ENCODE measurements at regions not wholly inside any gene's neighbourhood (a gene's known extent, or its start where the extent isn't known, plus 50 kb on each side); places are given as distances from the start of the nearest gene placed in this dataset.

DNA sequence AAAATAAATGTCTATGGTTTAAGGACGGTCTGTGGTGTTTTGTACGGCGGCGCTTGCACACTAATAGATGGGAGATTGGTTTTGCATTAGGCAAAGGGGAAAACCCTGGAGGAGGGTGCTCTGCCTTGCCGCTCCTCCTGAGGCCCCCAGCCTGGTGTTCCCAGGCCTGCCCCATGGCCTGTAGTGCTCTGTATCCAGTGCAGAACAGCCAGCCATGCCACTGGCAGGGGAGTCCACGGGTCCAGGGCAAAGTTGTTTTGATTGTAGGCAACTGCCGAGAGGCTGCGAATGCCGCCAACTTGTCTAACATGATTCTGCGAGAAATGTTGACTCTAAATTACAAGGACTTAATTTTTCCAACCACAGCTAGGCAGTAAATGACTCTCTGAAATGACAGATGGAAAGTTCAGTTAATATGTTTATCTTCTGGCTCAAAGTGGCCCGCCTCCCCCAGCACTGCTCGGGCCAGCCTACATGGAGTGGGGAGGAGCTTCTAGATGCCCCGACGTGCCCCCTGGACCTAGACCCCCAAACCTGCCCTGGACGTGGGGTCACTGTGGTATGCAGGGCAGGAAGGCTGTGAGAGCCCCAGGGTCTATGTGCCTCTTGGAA, 104.6 kb upstream of the GDF10 start:
- DNase-seq, result no peak

DNA sequence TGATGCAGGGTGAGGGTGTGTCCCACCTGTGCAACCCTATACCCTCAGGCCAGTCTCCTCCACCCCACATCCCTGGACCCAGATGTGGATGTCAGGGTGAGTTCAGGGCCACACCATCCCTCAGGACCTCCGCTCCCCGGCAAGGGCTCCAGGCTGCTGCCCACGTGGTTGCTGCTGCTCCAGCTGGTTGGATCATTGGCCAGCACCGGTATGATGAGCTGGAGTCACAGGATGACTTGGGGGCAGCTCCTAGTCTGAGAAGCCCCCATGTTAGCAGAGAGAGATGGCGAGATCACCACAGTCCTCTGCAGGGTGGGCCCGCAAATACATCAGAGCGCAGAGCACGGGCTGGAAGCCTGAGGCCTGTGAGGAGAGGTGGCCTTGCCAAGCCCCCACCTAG, 103.3 kb upstream of the GDF10 start:
- no peak for DNase-seq

DNA sequence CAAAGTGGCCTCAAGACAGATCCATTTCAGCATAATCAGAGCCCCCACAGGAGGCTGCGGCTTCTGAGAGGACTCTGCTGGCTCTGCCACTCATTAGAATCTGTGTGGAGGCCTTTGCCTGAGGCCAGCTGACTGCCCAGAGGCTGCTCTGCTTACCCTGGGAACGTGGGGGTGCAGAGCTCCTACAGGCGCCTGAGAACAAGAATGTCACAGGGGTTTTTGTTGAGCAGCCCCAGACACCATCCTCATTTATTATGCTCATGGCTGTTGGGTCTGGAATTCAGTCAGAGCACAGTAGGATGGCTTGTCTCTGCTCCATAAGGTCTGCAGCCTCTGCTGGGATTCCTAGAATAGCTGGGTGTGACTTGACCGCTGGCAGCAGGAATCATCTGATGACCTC, 101.8 kb upstream of the GDF10 start:
- DNase-seq, result no peak

DNA sequence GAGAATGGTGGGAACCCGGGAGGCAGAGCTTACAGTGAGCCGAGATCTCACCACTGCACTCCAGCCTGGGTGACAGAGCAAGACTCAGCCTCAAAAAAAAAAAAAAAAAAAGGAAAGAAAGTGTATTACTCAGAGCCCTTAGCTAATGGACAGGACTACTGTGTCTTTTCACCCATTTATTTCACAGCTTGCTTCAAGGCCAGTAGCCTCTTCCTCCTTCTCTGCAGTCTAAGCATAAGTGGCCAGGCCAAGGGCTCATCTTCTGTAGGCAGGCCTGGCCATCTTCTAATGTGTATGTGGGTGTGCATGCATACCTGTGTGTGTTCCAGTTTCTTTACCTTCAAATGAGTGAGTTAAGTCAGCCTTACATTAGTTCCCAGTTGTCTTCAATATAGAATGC, 94.8 kb upstream of the GDF10 start:
- DNase-seq, result no peak

DNA sequence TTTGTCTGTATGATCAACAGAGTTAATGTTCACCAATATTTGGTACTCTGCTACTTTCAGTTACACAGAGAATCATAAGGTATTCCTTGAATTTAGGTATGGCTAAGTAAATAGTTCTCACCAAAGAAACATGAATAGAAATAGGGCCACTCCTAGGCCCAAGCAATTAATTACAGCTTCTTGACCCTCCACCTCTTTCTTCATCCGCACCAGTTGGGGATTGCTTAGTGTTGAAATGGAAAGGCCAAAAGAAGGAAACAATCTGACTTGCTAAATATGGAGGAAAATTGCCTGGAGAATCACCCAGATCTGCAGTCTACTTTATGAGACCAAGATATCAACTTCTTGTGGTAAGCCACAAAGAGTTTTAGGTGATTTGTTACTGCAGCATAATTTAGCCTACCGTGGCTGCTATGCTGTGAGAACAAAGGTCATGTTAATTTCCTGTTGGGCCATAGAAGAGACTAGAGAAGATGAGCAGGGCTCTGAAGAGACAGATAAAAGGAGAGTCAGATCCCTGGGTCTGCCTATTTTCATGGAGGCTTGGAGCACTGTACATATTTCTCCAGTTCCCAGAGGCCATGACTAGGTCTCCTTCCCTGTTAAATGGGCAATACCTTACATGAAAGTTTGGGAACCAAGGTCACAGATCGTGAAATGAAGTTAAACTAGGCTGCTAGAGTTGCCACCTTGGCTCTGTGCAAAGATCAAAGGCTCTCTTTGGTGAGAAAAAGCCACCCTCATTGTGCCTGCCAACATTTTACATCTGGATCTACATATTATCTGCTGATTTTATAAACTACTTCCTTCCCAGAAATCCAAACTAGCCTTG, 93.3 kb upstream of the GDF10 start:
- no peak for DNase-seq

DNA sequence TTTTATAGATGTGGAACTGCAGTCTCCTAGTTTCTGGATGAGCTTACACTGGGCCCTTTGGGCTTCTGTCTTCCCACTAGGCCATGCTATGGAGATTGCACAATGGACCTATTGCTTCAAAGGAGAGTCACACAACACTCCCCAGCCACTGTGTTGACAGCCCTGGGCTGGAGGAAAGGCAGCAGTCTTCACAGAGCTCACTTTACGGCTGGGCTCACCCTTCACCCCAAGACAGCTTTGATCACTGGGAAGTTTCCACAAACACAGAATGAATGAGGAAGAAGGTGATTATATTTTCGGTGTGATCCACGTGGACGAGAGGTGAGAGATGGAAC, 92.7 kb upstream of the GDF10 start:
- no peak for DNase-seq

DNA sequence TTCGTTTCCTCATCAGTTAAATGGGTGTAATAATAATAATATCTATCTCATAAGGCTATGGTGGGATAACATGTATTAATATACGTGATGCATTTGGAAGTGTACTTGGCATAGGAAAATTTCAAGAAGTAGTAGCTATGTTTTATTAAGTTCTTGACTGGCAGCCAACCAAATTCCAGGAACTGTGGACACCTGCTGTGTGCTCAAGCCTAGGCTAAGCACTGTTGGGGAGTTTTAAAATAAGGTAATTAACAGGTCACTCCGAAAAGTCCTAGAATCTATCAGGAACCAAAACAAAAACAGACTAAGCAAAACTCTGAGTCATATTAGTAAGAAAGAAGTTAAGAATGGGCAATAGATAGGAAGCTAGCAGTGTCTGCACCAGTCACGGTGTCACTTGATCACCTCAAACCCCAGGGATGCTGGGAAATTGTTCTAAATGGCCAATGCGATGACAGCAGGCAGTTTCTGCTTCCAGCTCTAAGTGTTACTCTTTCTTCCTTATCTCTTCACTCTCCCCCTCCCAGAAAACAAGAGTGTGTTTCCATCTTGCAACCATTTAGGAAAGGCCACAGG, 92.0 kb upstream of the GDF10 start:
- DNase-seq, result no peak

DNA sequence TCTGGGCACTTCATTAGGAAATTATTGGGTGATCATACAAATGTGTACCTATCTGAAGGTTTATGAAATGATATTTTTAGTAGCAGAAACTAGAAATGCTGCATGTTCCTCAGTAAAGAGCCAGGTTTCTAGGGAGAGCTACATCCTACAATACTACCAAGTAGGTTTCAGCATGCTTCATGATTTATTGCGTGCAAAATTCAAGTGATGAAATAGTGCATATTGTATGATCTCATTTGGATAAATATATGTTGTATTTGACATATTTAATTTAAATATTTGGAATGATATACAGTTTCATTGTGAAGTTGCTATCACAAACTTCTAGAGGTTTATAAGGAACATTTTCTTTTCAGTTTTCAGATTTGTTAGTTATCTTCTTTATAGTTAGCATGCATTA, 90.5 kb upstream of the GDF10 start:
- DNase-seq, result no peak

DNA sequence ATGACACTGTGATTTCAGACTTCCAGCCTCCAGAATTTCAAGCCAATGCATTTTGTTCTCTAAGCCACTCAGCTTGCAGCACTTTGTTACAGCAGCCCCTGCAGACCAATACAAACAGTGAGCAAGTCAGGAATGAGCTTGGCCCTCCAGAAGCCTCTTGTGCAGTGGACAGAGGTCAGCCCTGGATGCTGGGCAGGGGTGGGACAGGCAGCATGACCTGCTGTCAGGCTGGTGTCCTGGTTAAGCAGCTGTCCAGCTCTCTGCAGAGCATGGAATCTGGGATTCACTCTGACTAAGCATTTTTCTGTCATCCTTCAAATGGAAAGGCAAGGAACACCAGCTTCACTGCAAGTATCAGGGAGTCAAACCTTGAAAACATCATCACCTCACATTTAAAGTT, 85.5 kb upstream of the GDF10 start:
- DNase-seq, result no peak

DNA sequence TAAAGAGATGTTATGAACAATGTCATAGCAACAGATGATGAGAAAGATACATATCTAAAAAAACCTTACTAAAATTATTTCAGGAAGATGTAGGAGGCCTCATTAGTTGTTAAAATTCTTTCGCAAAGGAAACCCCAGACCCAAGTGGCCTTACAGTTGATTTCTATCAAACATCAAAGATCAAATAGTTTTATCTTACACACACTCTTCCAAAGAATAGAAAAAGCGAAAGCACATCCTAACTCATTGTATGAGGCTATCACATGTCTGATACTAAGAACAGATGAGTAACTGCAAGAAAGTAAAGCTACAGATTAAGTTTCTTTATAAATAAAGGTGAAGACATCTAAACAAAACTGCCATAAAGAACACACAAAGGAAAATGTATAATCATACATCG, 82.9 kb upstream of the GDF10 start:
- no peak for DNase-seq

DNA sequence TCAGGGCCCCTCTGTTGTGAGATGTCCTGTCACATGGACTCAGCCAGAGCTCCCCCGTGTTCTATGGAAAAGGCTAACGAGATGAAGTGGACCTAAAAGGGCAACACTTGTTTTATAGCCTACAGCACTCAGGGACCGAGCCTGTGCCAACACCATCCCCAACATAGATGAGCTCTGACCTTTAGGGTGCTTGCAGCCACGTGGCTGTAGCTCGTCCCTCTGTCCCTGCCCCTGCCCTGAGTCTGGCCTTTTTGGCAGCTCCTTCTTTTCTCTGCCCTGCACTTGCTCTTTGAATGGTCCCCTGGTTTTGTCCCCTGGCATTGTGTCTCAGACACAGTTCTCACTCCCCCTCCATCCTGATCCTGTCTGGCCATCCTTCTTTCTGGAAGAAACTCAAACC, 81.2 kb upstream of the GDF10 start:
- no peak for DNase-seq

DNA sequence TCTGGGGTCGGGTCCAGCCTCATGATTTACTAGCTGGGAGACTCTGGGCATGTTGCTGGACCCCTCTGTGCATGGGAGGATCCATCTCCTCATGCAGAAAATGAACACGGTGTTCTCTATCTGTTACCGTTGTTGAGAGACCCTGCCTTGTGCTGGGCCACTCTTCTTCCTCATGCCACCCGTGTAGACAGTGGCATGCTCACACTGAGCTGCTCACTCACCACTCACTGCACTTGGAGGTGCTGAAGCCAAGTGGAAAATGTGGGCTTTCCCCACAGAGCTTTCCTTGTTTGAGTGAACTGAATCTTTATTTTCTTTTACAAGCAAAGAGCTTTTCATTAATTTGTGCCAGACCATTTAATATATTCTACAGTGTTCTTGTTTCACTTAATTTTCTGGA, 77.5 kb upstream of the GDF10 start:
- DNase-seq, result no peak

DNA sequence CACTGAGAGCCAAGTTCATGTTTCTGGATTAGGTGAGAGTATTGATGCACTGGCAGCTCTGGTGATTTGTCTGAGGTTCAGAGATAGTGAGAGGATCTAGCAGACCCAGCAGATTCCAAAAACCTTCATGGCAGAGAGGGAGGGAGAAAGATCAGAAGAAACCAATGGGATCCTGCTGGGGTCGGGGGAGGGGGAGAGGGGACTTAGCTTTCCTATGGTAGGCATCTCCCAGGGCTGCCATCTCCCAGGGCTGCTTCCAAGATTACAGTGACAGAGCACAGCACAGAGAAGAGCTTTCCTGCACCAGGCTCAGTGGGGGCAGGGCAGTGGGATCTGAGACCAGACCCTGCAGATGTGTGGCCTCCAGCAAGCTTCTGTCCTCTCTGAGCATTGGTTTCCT, 76.8 kb upstream of the GDF10 start:
- no peak for DNase-seq

DNA sequence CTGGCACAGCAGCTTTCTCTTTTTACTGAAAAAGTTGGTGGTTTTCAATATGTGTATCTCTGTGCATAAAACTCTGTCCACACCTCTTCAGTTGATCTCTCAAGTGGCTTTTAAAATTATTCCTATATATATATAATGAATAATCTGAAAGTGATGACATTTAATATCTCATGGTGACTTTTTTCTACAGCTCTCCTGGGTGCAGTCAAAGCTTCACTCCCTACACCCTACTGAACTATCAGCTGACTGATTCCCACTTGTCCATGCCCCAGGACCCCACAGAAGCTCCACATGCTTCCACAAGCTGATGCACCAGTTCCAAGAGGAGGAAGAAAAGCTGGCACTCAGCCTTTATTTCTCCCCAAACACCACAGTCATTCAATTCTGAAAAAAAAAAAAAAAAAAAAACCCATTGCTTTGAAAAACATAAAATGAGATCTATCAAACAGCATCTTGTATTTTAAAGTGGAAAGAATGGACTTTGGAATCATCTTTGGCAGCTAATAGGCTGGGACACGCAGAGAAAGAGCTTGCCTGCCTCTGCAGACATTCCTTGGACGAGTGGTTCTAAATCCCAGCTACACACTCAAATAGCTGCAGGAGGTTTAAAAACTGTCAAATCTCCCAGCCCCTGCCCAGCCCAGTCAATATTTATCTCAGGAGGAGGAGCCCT, 75.3 kb upstream of the GDF10 start:
- DNase-seq, result no peak

DNA sequence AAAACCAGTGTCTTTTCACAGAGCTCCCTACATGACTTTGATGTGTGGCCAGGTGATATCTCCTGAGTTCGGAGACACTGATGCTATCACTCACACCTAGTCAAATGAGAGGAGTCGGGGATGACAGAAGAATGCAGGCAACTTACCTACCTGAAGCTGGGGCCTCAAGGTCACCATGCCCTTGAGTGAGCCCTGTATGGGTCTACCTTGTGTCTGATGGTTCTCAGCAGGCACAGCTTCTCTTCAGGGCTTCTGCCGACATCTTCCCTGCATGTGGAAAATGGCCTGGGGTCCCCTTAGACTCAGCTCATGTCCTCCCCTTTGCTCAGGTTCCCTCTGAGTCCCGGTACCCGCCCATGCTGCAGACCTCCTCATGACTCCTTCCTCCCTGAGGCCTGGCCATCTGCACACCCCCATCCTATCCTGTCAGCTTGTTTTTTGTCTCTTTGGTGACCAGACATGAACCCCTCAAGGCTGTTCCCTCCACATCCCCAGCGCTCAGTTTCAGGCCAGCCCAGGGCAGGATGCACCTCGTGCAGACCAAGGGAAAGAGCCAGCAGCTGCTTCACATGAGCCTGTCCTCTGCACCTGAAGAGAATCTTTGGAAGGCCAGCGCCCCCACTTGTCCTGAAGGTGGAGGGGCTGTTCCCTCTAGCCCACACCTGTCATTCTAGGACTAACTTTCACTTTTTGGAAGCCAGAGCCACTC, 74.6 kb upstream of the GDF10 start:
- DNase-seq, result no peak

DNA sequence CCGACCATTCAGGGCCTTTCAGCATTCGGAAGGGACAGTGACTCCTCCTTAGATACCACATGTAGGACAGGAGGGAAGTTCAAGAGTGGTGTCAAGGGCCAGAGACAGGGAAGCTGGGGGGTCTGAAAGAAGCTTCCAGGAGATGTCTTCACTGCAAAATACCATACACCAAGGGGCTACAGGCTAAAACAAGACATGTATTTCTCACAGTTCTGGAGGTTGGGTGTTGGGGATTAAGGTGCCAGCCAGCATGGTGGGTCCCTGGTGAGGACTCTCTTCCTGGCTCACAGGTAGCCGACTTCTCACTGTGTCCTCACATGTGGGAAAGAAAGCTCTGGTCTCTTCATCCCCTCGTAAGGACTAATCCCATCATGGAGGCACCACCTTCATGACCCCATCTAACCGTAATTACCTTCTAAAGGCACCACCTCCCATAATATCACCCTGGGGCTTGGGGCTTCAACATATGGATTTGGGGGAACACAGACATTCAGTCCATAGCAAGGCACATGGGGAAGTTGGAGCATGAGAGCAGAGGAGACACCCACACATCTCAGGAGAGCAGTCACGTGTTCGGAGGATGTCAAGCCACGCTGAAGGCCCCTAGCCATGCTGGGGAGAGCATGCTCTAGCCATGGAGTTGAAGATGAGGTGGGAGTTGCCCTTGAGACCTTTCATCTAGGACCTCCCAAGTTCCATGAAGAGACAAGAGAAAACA, 73.9 kb upstream of the GDF10 start:
- no peak for DNase-seq

DNA sequence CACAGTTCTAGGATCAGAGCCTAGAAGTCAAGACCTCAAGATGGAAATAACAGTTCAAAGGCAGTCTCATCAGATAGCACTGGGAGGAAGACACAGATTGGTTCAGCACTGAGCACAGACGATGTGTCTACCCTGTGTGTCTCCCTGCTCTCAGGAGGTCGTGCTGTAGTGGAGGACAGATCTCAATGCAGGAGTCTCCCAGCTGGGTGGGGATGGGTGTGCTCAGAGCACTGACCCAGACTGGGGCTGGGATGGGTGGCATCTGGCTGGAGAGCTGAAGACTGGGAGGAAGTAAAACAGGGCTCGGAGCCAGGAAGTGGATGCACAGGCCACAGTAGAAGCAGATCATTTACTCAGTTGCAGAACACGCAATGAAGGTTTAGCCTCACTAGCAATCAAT, 69.5 kb upstream of the GDF10 start:
- DNase-seq, result no peak

DNA sequence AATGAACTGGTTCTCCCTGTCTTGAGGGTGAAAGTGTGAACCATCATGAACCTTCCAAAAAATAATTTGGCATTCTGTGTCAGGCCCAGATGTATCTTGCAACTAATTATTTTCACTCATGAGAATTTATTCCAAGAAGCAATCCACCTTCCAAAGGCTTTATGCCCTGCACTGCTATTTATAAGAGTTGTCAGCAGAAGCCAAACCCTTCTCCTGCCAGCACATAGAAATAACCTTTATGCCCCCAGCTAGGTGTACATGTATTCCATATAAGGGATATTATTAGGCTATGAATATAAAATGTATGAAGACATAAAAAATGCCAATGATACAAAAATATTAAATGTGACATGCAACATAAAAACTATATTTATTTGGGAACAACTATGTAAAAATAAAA, 69.0 kb upstream of the GDF10 start:
- no peak for DNase-seq

DNA sequence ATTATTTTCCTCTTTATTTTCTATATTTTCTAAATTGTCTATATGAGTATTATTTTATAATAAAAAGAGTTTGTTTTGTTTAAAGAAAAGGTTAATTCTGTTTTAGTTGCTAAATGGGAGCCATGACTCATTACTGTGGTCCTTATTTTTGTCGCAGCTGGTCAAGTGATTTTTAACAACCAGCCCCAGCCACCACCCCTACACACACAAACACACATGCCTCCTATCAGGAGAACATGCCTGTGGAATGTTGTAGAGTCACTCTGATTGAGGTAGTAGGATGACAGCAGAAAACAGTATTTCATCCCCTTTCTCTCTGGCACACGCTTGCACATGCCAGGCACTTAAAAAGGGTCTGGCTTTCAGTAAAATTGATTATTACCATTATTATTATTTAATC, 68.6 kb upstream of the GDF10 start:
- DNase-seq, result no peak

DNA sequence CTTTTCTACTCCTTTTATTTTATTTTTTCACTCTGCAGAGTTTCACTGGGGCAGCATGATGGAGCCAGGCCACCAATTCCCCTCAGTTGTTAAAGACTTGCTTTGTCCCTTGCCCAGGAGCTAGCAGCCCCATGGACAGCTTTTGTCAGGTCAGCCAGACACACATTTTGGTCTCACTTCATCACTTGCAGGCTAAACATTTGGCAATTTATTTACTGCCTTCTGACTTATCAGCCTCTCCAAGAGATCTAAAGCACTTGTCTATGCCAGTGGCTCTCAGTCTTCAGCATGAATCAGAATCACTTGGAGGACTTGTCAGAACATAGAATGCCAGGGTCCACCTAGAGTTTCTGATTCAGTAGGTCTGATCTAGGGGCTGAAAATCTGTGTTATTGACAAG, 66.4 kb upstream of the GDF10 start:
- DNase-seq, result no peak

DNA sequence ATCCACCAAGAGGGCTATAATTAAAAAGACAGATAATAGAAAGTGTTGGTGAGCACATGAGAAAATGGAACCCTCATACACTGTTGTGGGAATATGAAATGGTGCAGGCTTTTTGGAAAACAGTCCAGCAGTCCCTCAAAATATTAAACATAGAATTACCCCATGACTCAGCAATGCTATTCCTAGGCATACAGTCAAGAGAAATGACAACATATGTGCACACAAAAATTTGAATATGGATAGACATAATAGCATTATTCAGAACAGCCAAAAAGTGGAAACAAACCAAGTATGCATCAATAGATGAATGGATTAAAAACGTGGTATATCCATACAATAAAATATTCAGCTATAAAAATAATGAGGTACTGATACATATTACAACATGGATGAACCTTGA, 64.5 kb upstream of the GDF10 start:
- DNase-seq, result no peak

DNA sequence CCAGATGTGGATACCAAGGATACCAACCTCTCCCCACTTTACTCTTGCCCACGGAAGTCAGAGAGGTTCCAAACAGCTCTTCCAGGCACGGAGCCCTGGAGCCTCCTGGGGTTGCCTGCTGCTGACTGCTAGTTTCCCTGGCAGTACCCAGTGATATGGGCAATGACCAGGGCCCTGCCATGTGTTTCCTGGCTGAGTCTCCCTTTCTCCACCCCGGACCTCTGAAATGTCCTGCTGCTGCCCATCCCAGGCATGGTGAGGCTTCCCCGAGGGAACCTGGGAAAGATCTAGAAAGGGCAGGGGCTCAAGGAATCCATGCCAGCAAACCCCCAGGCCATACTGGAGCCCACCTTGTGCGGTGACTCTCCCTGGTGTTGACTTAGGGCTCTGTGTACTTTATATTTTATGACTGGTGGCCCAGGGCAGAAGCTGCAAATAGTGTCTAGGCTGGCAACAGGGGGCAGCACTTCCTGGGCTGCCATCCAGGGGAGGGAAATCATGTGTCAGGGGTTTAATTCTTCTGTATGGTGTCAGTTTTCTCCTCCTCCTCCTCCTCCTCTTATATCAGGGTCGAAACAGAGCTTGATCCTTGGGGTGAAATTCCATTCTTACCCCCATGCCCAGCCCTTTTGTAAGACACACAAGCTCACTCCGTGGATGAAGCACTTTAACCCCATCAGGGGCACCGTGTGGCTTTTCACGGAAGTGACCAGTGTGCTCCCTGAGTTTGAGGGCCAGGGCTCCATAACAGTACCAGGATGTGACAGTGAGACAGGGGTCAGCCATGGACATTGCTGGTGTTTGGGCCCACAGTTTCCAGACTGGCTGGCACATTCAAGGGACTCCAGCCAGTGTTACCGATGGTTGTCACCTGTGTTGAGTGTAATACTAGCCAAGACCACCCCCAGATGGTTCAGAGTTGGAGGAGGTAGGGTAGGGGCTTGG, 62.4 kb upstream of the GDF10 start:
- no peak for DNase-seq
